ENCODE measurements at regions not wholly inside any gene's neighbourhood (a gene's known extent, or its start where the extent isn't known, plus 50 kb on each side); places are given as distances from the start of the nearest gene placed in this dataset.

- TF ChIP-seq, protein P1, sequence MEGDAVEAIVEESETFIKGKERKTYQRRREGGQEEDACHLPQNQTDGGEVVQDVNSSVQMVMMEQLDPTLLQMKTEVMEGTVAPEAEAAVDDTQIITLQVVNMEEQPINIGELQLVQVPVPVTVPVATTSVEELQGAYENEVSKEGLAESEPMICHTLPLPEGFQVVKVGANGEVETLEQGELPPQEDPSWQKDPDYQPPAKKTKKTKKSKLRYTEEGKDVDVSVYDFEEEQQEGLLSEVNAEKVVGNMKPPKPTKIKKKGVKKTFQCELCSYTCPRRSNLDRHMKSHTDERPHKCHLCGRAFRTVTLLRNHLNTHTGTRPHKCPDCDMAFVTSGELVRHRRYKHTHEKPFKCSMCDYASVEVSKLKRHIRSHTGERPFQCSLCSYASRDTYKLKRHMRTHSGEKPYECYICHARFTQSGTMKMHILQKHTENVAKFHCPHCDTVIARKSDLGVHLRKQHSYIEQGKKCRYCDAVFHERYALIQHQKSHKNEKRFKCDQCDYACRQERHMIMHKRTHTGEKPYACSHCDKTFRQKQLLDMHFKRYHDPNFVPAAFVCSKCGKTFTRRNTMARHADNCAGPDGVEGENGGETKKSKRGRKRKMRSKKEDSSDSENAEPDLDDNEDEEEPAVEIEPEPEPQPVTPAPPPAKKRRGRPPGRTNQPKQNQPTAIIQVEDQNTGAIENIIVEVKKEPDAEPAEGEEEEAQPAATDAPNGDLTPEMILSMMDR (IDR thresholded peaks at IDR 0.05; ENCODE audit: borderline replicate concordance, extremely low read depth, low read length, poor library complexity, severe bottlenecking) = no peak
- TF ChIP-seq EZH2 (IDR thresholded peaks at IDR 0.05; ENCODE audit: borderline replicate concordance, low read depth, low read length, severe bottlenecking) = no peak
These were observed 596.9 kb upstream of the GRM7 start for GRCh38 chr3:6264036-6264435.

Measured in DND-41 (cell line).